ENCODE measurements at regions not wholly inside any gene's neighbourhood (a gene's known extent, or its start where the extent isn't known, plus 50 kb on each side); places are given as distances from the start of the nearest gene placed in this dataset.

GRCh38 chr12:127328867-127329266, 938.1 kb upstream of the TMEM132C start:
- WGBS, 2 donors, result 56 to 58% methylated on average over 5 of the region's 5 CpGs
- Histone ChIP-seq H3K4me3 (ENCODE audit: low read depth in 1 of 2, low read length in 2 of 2) (no peak overlapping the region), H3K4me1 (ENCODE audit: control insufficient read depth in 2 of 2, insufficient read depth in 2 of 2, low read length in 1 of 2) (peaks cover 0 to 2% of the 10 kb centered on the region in 2 donors), H3K27me3 (ENCODE audit: control insufficient read depth in 1 of 2, insufficient read depth in 2 of 2, low read length in 2 of 2) (no peaks in the 10 kb centered on the region), H3K27ac (ENCODE audit: low read depth in 2 of 2, low read length in 1 of 2) (no peak overlapping the region), H3K9me3 (ENCODE audit: control insufficient read depth in 2 of 2, insufficient read depth in 1 of 2, low read depth in 1 of 2, low read length in 1 of 2) (peaks cover 0 to 4% of the 10 kb centered on the region in 2 donors), H3K36me3 (ENCODE audit: control insufficient read depth in 2 of 2, insufficient read depth in 2 of 2, low read length in 1 of 2) (no peaks in the 10 kb centered on the region)

- peaks cover 0 to 7% of the 10 kb centered on the region in 2 donors for H3K9me3 ChIP-seq (ENCODE audit: control insufficient read depth in 2 of 2, insufficient read depth in 1 of 2, low read depth in 1 of 2, low read length in 1 of 2)
- WGBS, 2 donors, result 46 to 55% methylated on average over 4 of the region's 4 CpGs
These were observed 932.6 kb upstream of the TMEM132C start for GRCh38 chr12:127334365-127334764.

GRCh38 chr12:127334912-127335644, 931.9 kb upstream of the TMEM132C start:
- no peaks in the 10 kb centered on the region for H3K36me3 ChIP-seq (ENCODE audit: control insufficient read depth in 2 of 2, insufficient read depth in 2 of 2, low read length in 1 of 2)
- peaks cover 0 to 7% of the 10 kb centered on the region in 2 donors for H3K9me3 ChIP-seq (ENCODE audit: control insufficient read depth in 2 of 2, insufficient read depth in 1 of 2, low read depth in 1 of 2, low read length in 1 of 2)
- H3K27ac ChIP-seq (ENCODE audit: low read depth in 2 of 2, low read length in 1 of 2), result no peak overlapping the region
- H3K27me3 ChIP-seq (ENCODE audit: control insufficient read depth in 1 of 2, insufficient read depth in 2 of 2, low read length in 2 of 2), result no peaks in the 10 kb centered on the region
- H3K4me1 ChIP-seq (ENCODE audit: control insufficient read depth in 2 of 2, insufficient read depth in 2 of 2, low read length in 1 of 2), result peaks cover 0 to 3% of the 10 kb centered on the region in 2 donors
- H3K4me3 ChIP-seq (ENCODE audit: low read depth in 1 of 2, low read length in 2 of 2), result no peak overlapping the region
- 16 to 17% methylated on average over 1 of the region's 1 CpG for WGBS, 2 donors

More at GRCh38 chr12:127334365-127334764, 932.6 kb upstream of the TMEM132C start:
- peaks cover 0 to 3% of the 10 kb centered on the region in 2 donors for H3K4me1 ChIP-seq (ENCODE audit: control insufficient read depth in 2 of 2, insufficient read depth in 2 of 2, low read length in 1 of 2)
- H3K4me3 ChIP-seq (ENCODE audit: low read depth in 1 of 2, low read length in 2 of 2), result no peak overlapping the region
- H3K27me3 ChIP-seq (ENCODE audit: control insufficient read depth in 1 of 2, insufficient read depth in 2 of 2, low read length in 2 of 2), result no peaks in the 10 kb centered on the region
- H3K36me3 ChIP-seq (ENCODE audit: control insufficient read depth in 2 of 2, insufficient read depth in 2 of 2, low read length in 1 of 2), result no peaks in the 10 kb centered on the region
- H3K27ac ChIP-seq (ENCODE audit: low read depth in 2 of 2, low read length in 1 of 2), result no peak overlapping the region

- Histone ChIP-seq H3K9me3 (ENCODE audit: control insufficient read depth in 2 of 2, insufficient read depth in 1 of 2, low read depth in 1 of 2, low read length in 1 of 2) (peaks cover 0 to 7% of the 10 kb centered on the region in 2 donors), H3K4me1 (ENCODE audit: control insufficient read depth in 2 of 2, insufficient read depth in 2 of 2, low read length in 1 of 2) (peaks cover 0 to 3% of the 10 kb centered on the region in 2 donors), H3K27ac (ENCODE audit: low read depth in 2 of 2, low read length in 1 of 2) (no peak overlapping the region), H3K4me3 (ENCODE audit: low read depth in 1 of 2, low read length in 2 of 2) (no peak overlapping the region), H3K27me3 (ENCODE audit: control insufficient read depth in 1 of 2, insufficient read depth in 2 of 2, low read length in 2 of 2) (no peaks in the 10 kb centered on the region), H3K36me3 (ENCODE audit: control insufficient read depth in 2 of 2, insufficient read depth in 2 of 2, low read length in 1 of 2) (no peaks in the 10 kb centered on the region)
- WGBS, 2 donors, result 67 to 72% methylated on average over 1 of the region's 1 CpG
These were observed 930.6 kb upstream of the TMEM132C start for GRCh38 chr12:127336416-127336815.

GRCh38 chr12:127339065-127339464, 927.9 kb upstream of the TMEM132C start:
- H3K4me3 ChIP-seq (ENCODE audit: low read depth in 1 of 2, low read length in 2 of 2), result no peak overlapping the region

GRCh38 chr12:127340381-127340780, 926.6 kb upstream of the TMEM132C start:
- H3K4me3 ChIP-seq (ENCODE audit: low read depth in 1 of 2, low read length in 2 of 2), result no peak overlapping the region

More at GRCh38 chr12:127339065-127339464, 927.9 kb upstream of the TMEM132C start:
- no peaks in the 10 kb centered on the region for H3K4me1 ChIP-seq (ENCODE audit: control insufficient read depth in 2 of 2, insufficient read depth in 2 of 2, low read length in 1 of 2)
- no peak overlapping the region for H3K27ac ChIP-seq (ENCODE audit: low read depth in 2 of 2, low read length in 1 of 2)
- no peaks in the 10 kb centered on the region for H3K27me3 ChIP-seq (ENCODE audit: control insufficient read depth in 1 of 2, insufficient read depth in 2 of 2, low read length in 2 of 2)
- 70 to 76% methylated on average over 4 of the region's 4 CpGs for WGBS, 2 donors
- no peaks in the 10 kb centered on the region for H3K36me3 ChIP-seq (ENCODE audit: control insufficient read depth in 2 of 2, insufficient read depth in 2 of 2, low read length in 1 of 2)
- H3K9me3 ChIP-seq (ENCODE audit: control insufficient read depth in 2 of 2, insufficient read depth in 1 of 2, low read depth in 1 of 2, low read length in 1 of 2), result peaks cover 0 to 3% of the 10 kb centered on the region in 2 donors

GRCh38 chr12:127342861-127343260, 924.1 kb upstream of the TMEM132C start:
- 50 to 53% methylated on average over 6 of the region's 6 CpGs for WGBS, 2 donors
- no peak overlapping the region for H3K4me3 ChIP-seq (ENCODE audit: low read depth in 1 of 2, low read length in 2 of 2)
- no peaks in the 10 kb centered on the region for H3K4me1 ChIP-seq (ENCODE audit: control insufficient read depth in 2 of 2, insufficient read depth in 2 of 2, low read length in 1 of 2)
- H3K9me3 ChIP-seq (ENCODE audit: control insufficient read depth in 2 of 2, insufficient read depth in 1 of 2, low read depth in 1 of 2, low read length in 1 of 2), result no peaks in the 10 kb centered on the region
- H3K36me3 ChIP-seq (ENCODE audit: control insufficient read depth in 2 of 2, insufficient read depth in 2 of 2, low read length in 1 of 2), result no peaks in the 10 kb centered on the region
- no peak overlapping the region for H3K27ac ChIP-seq (ENCODE audit: low read depth in 2 of 2, low read length in 1 of 2)
- H3K27me3 ChIP-seq (ENCODE audit: control insufficient read depth in 1 of 2, insufficient read depth in 2 of 2, low read length in 2 of 2), result no peaks in the 10 kb centered on the region

More at GRCh38 chr12:127340381-127340780, 926.6 kb upstream of the TMEM132C start:
- Histone ChIP-seq H3K27me3 (ENCODE audit: control insufficient read depth in 1 of 2, insufficient read depth in 2 of 2, low read length in 2 of 2) (no peaks in the 10 kb centered on the region), H3K36me3 (ENCODE audit: control insufficient read depth in 2 of 2, insufficient read depth in 2 of 2, low read length in 1 of 2) (no peaks in the 10 kb centered on the region), H3K9me3 (ENCODE audit: control insufficient read depth in 2 of 2, insufficient read depth in 1 of 2, low read depth in 1 of 2, low read length in 1 of 2) (no peaks in the 10 kb centered on the region), H3K27ac (ENCODE audit: low read depth in 2 of 2, low read length in 1 of 2) (no peak overlapping the region), H3K4me1 (ENCODE audit: control insufficient read depth in 2 of 2, insufficient read depth in 2 of 2, low read length in 1 of 2) (no peaks in the 10 kb centered on the region)
- 80 to 88% methylated on average over 6 of the region's 6 CpGs for WGBS, 2 donors

- Histone ChIP-seq H3K4me3 (ENCODE audit: low read depth in 1 of 2, low read length in 2 of 2) (no peak overlapping the region), H3K9me3 (ENCODE audit: control insufficient read depth in 2 of 2, insufficient read depth in 1 of 2, low read depth in 1 of 2, low read length in 1 of 2) (no peaks in the 10 kb centered on the region), H3K27me3 (ENCODE audit: control insufficient read depth in 1 of 2, insufficient read depth in 2 of 2, low read length in 2 of 2) (no peaks in the 10 kb centered on the region), H3K4me1 (ENCODE audit: control insufficient read depth in 2 of 2, insufficient read depth in 2 of 2, low read length in 1 of 2) (no peaks in the 10 kb centered on the region), H3K36me3 (ENCODE audit: control insufficient read depth in 2 of 2, insufficient read depth in 2 of 2, low read length in 1 of 2) (no peaks in the 10 kb centered on the region), H3K27ac (ENCODE audit: low read depth in 2 of 2, low read length in 1 of 2) (no peak overlapping the region)
- 62% methylated on average over 5 of the region's 5 CpGs for WGBS, 2 donors
These were observed 923.0 kb upstream of the TMEM132C start for GRCh38 chr12:127343940-127344339.

- peaks cover 3 to 7% of the 10 kb centered on the region in 2 donors for H3K9me3 ChIP-seq (ENCODE audit: control insufficient read depth in 2 of 2, insufficient read depth in 1 of 2, low read depth in 1 of 2, low read length in 1 of 2)
These were observed 915.4 kb upstream of the TMEM132C start for GRCh38 chr12:127351481-127352010.

More at GRCh38 chr12:127351481-127352010, 915.4 kb upstream of the TMEM132C start:
- H3K27ac ChIP-seq (ENCODE audit: low read depth in 2 of 2, low read length in 1 of 2), result no peak overlapping the region
- no peak overlapping the region for H3K4me3 ChIP-seq (ENCODE audit: low read depth in 1 of 2, low read length in 2 of 2)
- 83 to 84% methylated on average over 11 of the region's 11 CpGs for WGBS, 2 donors
- H3K27me3 ChIP-seq (ENCODE audit: control insufficient read depth in 1 of 2, insufficient read depth in 2 of 2, low read length in 2 of 2), result no peaks in the 10 kb centered on the region
- H3K4me1 ChIP-seq (ENCODE audit: control insufficient read depth in 2 of 2, insufficient read depth in 2 of 2, low read length in 1 of 2), result no peaks in the 10 kb centered on the region
- no peaks in the 10 kb centered on the region for H3K36me3 ChIP-seq (ENCODE audit: control insufficient read depth in 2 of 2, insufficient read depth in 2 of 2, low read length in 1 of 2)
